NB4 (cell line): ENCODE measurements at regions not wholly inside any gene's neighbourhood (a gene's known extent, or its start where the extent isn't known, plus 50 kb on each side); places are given as distances from the start of the nearest gene placed in this dataset.

Experiments
- DNase-seq: peaks from one replicate; pipeline ENCODE4 v3.0.0; 2010; ENCODE audit warnings: low read depth
- H3K4me3 ChIP-seq: one replicate; pipeline ENCODE4 v1.5.1; 2011; ENCODE audit warnings: mild to moderate bottlenecking, low read depth, low read length, moderate library complexity
- MAX ChIP-seq: IDR thresholded peaks from 2 replicates; pipeline ENCODE4 v1.6.1; 2011; ENCODE audit warnings: low read depth, low read length
- MYC ChIP-seq: IDR thresholded peaks from 2 replicates; pipeline ENCODE4 v1.6.1; 2011; ENCODE audit warnings: low read depth, low read length
- POLR2A ChIP-seq: IDR thresholded peaks from 2 replicates; pipeline ENCODE4 v1.6.1; 2011; ENCODE audit warnings: mild to moderate bottlenecking; ENCODE audit not compliant: insufficient read length; ENCODE audit errors: extremely low read depth
- TF ChIP-seq, protein P1 (sequence below): IDR thresholded peaks from one replicate; pipeline ENCODE4 v1.5.1; 2012; ENCODE audit warnings: low read depth, low read length

GRCh38 chr3:6568999-6569493 is 291.9 kb upstream of the GRM7 start:
- no peak for DNase-seq
- TF ChIP-seq, protein P1, sequence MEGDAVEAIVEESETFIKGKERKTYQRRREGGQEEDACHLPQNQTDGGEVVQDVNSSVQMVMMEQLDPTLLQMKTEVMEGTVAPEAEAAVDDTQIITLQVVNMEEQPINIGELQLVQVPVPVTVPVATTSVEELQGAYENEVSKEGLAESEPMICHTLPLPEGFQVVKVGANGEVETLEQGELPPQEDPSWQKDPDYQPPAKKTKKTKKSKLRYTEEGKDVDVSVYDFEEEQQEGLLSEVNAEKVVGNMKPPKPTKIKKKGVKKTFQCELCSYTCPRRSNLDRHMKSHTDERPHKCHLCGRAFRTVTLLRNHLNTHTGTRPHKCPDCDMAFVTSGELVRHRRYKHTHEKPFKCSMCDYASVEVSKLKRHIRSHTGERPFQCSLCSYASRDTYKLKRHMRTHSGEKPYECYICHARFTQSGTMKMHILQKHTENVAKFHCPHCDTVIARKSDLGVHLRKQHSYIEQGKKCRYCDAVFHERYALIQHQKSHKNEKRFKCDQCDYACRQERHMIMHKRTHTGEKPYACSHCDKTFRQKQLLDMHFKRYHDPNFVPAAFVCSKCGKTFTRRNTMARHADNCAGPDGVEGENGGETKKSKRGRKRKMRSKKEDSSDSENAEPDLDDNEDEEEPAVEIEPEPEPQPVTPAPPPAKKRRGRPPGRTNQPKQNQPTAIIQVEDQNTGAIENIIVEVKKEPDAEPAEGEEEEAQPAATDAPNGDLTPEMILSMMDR = no peak
- TF ChIP-seq MYC = no peak
- no peak for TF ChIP-seq POLR2A
- TF ChIP-seq MAX = no peak
- no peak overlapping the region for H3K4me3 ChIP-seq

DNA sequence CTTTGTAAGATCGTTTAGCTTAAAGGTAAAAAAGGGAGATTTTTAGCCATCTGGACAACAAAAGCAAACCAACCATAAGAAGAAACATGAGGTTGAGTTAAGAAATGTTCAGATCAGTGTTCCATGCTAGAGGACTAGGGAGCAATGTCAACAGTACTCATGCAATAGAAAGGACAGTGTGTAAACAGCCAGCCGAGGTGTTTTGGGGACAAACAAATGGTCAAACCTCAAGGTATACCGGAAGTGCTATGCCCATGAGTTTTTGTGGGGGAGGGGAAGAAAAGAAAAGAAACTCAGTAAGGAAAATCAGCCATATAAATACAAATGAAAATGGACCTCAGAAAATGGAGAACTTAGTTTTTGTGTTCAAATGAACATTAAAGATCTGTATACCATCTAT is 289.5 kb upstream of the GRM7 start:
- DNase-seq = no peak
- TF ChIP-seq MAX (no peak), POLR2A (no peak), MYC (no peak)
- TF ChIP-seq, protein P1 = no peak
- H3K4me3 ChIP-seq = no peak overlapping the region

DNA sequence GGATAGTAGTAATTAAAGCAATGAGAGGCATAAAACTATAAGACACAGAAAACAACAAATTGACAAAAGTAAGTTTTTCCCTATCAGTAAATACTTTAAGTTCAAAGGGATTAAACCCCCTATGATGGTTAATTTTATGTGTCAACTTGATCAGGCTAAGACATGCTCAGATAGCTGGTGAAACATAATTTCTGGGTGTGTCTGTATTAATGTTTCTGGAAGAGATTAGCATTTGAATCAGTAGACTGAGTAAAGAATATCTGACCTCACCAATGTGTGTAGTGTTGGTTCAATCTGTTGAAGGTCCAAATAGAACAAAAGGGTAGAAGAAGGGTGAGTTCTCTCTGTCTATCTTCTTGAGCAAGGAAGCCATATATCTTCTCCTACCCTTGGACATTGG is 283.3 kb upstream of the GRM7 start:
- TF ChIP-seq MAX (no peak), POLR2A (no peak), MYC (no peak)
- TF ChIP-seq, protein P1 = no peak
- no peak overlapping the region for H3K4me3 ChIP-seq
- DNase-seq = no peak

DNA sequence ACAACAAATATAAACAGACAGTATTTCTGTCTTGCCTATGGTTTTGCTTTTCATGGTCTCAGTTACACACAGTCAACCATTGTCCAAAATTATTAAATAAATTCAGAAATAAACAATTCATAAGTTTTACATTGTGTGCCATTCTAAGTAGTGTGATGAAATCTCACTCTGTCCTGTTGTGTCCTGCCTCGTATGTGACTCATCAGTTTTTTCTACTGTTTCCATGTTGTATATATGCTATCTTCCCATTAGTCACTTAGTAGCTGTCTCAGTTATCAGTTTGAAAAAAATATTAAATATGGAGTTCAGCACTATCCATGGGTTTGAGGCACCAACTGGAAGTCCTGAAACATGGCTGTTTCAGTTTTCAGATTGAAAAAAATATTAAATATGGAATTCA is 282.4 kb upstream of the GRM7 start:
- TF ChIP-seq MAX (no peak), MYC (no peak)
- no peak for DNase-seq

DNA sequence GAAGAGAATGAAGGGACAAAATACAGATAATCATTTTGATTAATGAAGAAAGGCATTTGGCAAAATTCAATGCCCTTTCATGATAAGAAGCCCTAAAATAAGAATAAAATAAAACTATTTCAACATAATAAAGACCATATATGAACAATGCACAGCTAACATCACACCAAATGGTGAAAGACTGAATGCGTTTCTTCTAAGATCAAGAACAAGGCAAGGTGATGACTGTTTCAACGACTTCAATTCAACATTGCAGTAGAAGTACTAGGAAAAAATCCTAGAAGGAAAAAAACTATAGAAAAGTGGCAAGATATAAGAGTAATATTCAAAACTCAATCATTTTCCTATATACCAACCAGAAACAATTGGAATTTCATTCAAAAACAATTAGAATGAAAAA is 280.1 kb upstream of the GRM7 start:
- no peak for TF ChIP-seq MAX
- TF ChIP-seq, protein P1 = no peak
- no peak for TF ChIP-seq MYC
- no peak for TF ChIP-seq POLR2A
- no peak for DNase-seq
- H3K4me3 ChIP-seq = no peak overlapping the region

More for the DNA sequence above, 282.4 kb upstream of the GRM7 start:
- no peak overlapping the region for H3K4me3 ChIP-seq

DNA sequence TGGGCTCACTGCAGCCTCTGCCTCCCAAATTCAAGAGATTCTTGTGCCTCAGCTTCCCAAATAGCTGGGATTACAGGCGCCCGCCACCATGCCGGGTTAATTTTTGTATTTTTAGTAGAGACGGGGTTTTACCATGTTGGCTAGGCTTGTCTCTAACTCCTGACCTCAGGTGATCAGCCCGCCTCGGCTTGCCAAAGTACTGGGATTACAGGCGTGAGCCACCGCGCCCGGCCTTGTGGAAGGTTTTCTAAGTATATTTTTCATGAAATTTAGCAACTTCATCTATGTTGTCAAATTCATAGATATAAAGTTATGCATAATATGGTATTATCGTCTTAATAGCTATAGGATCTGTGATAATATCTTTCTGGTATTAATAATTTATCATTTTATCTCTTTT is 275.6 kb upstream of the GRM7 start:
- H3K4me3 ChIP-seq = no peak overlapping the region
- TF ChIP-seq, protein P1 = no peak
- TF ChIP-seq MAX (no peak), MYC (no peak), POLR2A (no peak)
- no peak for DNase-seq
